ENCODE measurements at regions not wholly inside any gene's neighbourhood (a gene's known extent, or its start where the extent isn't known, plus 50 kb on each side); places are given as distances from the start of the nearest gene placed in this dataset.

- DNase-seq, result no peak
Measured at GRCh38 chr2:64839844-64840243, 149.4 kb upstream of the SLC1A4 start.

GRCh38 chr2:64840426-64840881 is 148.7 kb upstream of the SLC1A4 start:
- Histone ChIP-seq H3K27me3 (no peaks in the 10 kb centered on the region), H3K4me3 (no peak overlapping the region), H3K4me1 (replicated peaks in 1 of 2) (peaks cover 0 to 17% of the 10 kb centered on the region in 2 donors), H3K9me3 (replicated peaks in 1 of 3) (no peaks in the 10 kb centered on the region), H3K27ac (no peak overlapping the region), H3K36me3 (replicated peaks in 1 of 2) (no peaks in the 10 kb centered on the region)
- WGBS, 4 donors, result 61 to 75% (median 63%) methylated on average over 4 of the region's 4 CpGs
- intact Hi-C loops (cut with DNase I), result no loop called here
- DNase-seq, result no peak
- TF ChIP-seq CTCF (IDR thresholded peaks at IDR 0.05) (no peak), POLR2A (IDR thresholded peaks at IDR 0.05) (no peak)

More at GRCh38 chr2:64839844-64840243, 149.4 kb upstream of the SLC1A4 start:
- no peak for TF ChIP-seq POLR2A (IDR thresholded peaks at IDR 0.05)
- TF ChIP-seq CTCF (IDR thresholded peaks at IDR 0.05), result no peak
- intact Hi-C loops (cut with DNase I), result no loop called here
- H3K27ac ChIP-seq, result no peak overlapping the region
- H3K36me3 ChIP-seq (replicated peaks in 1 of 2), result no peaks in the 10 kb centered on the region
- no peaks in the 10 kb centered on the region for H3K9me3 ChIP-seq (replicated peaks in 1 of 3)
- peaks cover 0 to 17% of the 10 kb centered on the region in 2 donors for H3K4me1 ChIP-seq (replicated peaks in 1 of 2)
- H3K4me3 ChIP-seq, result no peak overlapping the region
- no peaks in the 10 kb centered on the region for H3K27me3 ChIP-seq
- WGBS, 4 donors, result 72 to 76% (median 73%) methylated on average over 5 to 6 of the region's 6 CpGs

GRCh38 chr2:64841461-64841860 is 147.7 kb upstream of the SLC1A4 start:
- Histone ChIP-seq H3K9me3 (replicated peaks in 1 of 3) (no peaks in the 10 kb centered on the region), H3K4me3 (no peak overlapping the region), H3K27ac (no peak overlapping the region), H3K27me3 (no peaks in the 10 kb centered on the region), H3K36me3 (replicated peaks in 1 of 2) (no peaks in the 10 kb centered on the region), H3K4me1 (replicated peaks in 1 of 2) (peaks cover 0 to 17% of the 10 kb centered on the region in 2 donors)
- TF ChIP-seq POLR2A (IDR thresholded peaks at IDR 0.05), result no peak
- no peak for DNase-seq
- WGBS, 4 donors, result 43 to 75% (median 66%) methylated on average over 2 of the region's 2 CpGs
- intact Hi-C loops (cut with DNase I), result no loop called here

- Histone ChIP-seq H3K36me3 (replicated peaks in 1 of 2) (no peaks in the 10 kb centered on the region), H3K4me1 (replicated peaks in 1 of 2) (peaks cover 0 to 17% of the 10 kb centered on the region in 2 donors), H3K9me3 (replicated peaks in 1 of 3) (no peaks in the 10 kb centered on the region), H3K27ac (no peak overlapping the region), H3K4me3 (no peak overlapping the region), H3K27me3 (no peaks in the 10 kb centered on the region)
- DNase-seq, result no peak
- intact Hi-C loops (cut with DNase I), result no loop called here
- no peak for TF ChIP-seq POLR2A (IDR thresholded peaks at IDR 0.05)
- no peak for TF ChIP-seq CTCF (IDR thresholded peaks at IDR 0.05)
- WGBS, 4 donors, result 86 to 95% (median 91%) methylated on average over 4 to 5 of the region's 5 CpGs
Measured at GRCh38 chr2:64842030-64842429, 147.2 kb upstream of the SLC1A4 start.

- Histone ChIP-seq H3K9me3 (replicated peaks in 1 of 3) (no peaks in the 10 kb centered on the region), H3K4me1 (replicated peaks in 1 of 2) (peaks cover 0 to 10% of the 10 kb centered on the region in 2 donors), H3K36me3 (replicated peaks in 1 of 2) (no peaks in the 10 kb centered on the region), H3K27me3 (no peaks in the 10 kb centered on the region), H3K27ac (no peak overlapping the region), H3K4me3 (no peak overlapping the region)
- no peak for DNase-seq
- TF ChIP-seq CTCF (IDR thresholded peaks at IDR 0.05) (no peak), POLR2A (IDR thresholded peaks at IDR 0.05) (no peak)
- intact Hi-C loops (cut with DNase I), result no loop called here
- WGBS, 4 donors, result 77 to 88% (median 84%) methylated on average over 2 of the region's 2 CpGs
Measured at GRCh38 chr2:64844087-64844486, 145.1 kb upstream of the SLC1A4 start.
